ENCODE measurements at regions not wholly inside any gene's neighbourhood (a gene's known extent, or its start where the extent isn't known, plus 50 kb on each side); places are given as distances from the start of the nearest gene placed in this dataset.

GRCh38 chr6:23176471-23176870, 607.1 kb downstream of the HDGFL1 start:
- TF ChIP-seq CTCF (conservative IDR thresholded peaks at IDR 0.05 in 1 of 2, IDR thresholded peaks at IDR 0.05 in 1 of 2; ENCODE audit: low read depth in 1 of 2, low read length in 2 of 2) = no peak
- TF ChIP-seq EZH2 (IDR thresholded peaks at IDR 0.05; ENCODE audit: low read length, missing control alignments) = no peak
